Choroid plexus epithelial cell (primary cell): ENCODE measurements at regions not wholly inside any gene's neighbourhood (a gene's known extent, or its start where the extent isn't known, plus 50 kb on each side); places are given as distances from the start of the nearest gene placed in this dataset.

ENCODE experiments used
- DNase-seq: peaks from one replicate; pipeline ENCODE4 v3.0.0-alpha.2; 2010; ENCODE audit warnings: low read depth
- H3K4me3 ChIP-seq: 2 replicates; pipeline ENCODE4 v1.5.1; 2011; ENCODE audit warnings: low read depth, mild to moderate bottlenecking, control low read depth, low read length, moderate library complexity
- TF ChIP-seq, protein P1 (sequence below): conservative IDR thresholded peaks from 2 replicates; pipeline ENCODE4 v1.5.1; 2011; ENCODE audit warnings: low read depth, mild to moderate bottlenecking, control low read depth, inconsistent platforms, low read length, moderate library complexity

DNA sequence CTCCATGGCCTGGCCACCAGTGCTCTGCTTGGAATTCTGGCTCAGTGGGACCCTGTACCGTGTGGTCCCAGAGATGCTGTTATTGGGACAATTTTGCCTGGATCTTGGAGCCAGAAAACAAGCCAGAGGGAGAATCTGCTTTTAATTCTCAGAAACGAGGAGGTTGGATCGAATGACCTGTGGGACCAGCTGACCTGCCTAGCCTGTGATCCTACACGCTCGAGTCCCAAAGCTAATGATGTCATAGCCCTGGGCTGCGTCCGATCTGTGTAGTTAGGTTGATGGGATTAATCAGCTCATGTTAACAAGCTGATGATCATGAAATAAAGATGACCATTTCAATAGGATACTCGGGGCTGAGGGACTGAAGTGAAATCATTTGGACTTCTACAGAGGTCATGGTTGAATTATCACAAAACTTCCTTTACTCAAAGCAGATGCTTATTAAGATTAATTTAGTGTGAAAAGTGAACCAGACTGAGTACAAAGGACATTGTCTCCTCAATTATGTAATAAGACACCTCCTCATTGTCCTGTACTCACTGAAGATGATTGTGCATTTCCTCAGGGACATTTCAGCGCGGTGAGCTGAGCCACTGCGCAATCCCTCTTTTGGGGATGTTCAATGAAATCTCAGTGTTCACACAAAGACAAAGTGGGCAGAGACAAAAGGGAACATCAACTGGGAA is 51.9 kb upstream of the STX18 start:
- TF ChIP-seq, protein P1, sequence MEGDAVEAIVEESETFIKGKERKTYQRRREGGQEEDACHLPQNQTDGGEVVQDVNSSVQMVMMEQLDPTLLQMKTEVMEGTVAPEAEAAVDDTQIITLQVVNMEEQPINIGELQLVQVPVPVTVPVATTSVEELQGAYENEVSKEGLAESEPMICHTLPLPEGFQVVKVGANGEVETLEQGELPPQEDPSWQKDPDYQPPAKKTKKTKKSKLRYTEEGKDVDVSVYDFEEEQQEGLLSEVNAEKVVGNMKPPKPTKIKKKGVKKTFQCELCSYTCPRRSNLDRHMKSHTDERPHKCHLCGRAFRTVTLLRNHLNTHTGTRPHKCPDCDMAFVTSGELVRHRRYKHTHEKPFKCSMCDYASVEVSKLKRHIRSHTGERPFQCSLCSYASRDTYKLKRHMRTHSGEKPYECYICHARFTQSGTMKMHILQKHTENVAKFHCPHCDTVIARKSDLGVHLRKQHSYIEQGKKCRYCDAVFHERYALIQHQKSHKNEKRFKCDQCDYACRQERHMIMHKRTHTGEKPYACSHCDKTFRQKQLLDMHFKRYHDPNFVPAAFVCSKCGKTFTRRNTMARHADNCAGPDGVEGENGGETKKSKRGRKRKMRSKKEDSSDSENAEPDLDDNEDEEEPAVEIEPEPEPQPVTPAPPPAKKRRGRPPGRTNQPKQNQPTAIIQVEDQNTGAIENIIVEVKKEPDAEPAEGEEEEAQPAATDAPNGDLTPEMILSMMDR: no peak
- no peak overlapping the region for H3K4me3 ChIP-seq
- DNase-seq: no peak

DNA sequence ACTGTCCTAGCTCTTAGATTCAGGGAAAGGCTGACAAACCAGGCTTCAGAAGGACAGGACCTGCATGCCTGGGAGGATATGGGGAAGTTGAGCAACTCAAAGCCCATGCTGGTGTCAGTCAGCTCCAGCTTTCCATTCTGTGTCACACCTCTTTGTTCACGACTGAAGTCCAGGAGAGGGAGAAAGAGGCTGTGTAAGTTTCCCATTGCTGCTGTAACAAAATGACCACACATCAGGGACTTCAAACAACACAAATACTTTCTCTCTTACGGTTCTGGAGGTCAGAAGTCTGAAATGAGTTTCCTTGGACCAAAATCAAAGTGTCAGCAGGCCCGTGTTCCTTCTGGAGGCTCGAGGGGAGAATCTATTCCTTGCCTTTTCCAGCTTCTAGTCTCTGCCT is 50.6 kb upstream of the STX18 start:
- no peak for DNase-seq
- H3K4me3 ChIP-seq: no peak overlapping the region
- TF ChIP-seq, protein P1: no peak
